ENCODE measurements at regions not wholly inside any gene's neighbourhood (a gene's known extent, or its start where the extent isn't known, plus 50 kb on each side); places are given as distances from the start of the nearest gene placed in this dataset.

DNA sequence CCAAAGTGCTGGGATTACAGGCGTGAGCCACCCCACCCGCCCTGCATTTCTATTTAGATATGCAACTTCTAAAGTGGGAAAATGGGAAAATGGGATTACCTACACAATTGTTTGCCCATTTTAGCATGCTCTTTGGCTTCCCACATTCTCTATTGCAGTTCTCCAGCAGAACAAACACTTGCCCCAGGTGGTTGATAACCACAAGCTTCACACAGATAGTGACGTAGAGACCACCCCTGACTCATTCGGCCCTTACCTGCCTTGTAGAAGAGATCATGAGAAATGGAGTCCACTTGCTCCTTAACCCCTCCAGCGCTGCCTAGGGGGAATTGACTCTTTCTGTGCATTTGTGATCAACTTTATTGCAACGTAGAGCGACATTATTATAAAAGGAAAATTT is 83.2 kb upstream of the RAP2B start:
- no peak for FAIRE-seq

DNA sequence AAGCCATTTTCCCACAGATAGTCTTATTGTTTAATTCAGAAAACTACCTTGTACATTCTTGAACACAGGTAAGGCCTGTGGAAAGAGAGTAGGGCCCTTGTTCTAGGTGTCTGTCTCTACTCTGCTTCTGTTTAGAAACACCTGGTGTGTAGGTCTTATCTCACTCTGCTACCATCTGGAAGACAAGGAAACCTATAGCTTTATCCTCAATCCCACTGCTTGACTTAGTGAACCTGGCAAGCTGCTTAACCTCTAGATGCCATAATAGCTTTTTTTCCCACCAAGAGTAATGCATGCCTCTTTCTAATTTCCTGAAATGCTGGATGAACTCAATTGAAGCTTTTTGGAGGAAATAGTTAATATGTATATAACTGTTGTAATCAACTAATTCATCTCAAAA is 82.6 kb upstream of the RAP2B start:
- no peak for FAIRE-seq

DNA sequence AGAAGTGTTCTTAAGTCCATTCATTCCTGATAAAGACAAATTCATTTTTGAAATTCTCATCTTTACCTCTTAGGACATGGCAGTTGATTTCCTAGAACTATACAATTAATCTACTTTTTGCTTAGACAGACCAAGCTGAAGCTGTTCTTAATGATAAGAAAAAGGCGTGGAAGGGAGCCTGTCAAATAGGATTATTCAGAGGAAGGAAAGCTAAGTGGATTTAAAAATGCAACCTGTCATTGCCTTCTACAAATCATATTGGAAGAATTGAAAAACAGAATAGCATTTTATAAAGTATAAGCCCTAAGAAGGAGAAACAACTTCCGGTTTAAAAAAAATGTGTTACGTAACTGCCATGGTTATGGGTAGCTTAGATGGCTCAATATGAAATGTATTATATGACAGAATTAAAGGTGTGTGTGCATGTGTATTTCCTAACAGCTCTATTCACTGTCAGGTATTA is 81.2 kb upstream of the RAP2B start:
- no peak for FAIRE-seq

DNA sequence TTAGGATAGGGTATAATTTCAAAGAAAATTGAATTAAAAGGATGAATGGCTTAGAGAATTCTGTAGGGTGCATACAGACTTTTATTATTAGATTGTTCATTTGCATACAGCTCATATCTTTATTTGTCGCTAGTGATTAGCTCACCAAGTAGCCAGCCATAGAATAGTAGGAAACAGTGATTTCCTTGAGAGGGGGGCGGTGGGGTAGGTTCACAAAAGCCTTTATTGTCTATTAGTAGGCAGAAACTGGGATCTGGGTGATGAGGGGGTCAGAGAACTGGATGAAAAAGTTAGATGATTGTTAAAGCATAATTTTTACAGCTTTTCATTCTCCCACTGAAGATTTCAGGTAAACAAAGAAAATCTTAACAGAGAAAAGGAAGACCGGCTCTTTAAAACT is 77.6 kb upstream of the RAP2B start:
- FAIRE-seq, result no peak

DNA sequence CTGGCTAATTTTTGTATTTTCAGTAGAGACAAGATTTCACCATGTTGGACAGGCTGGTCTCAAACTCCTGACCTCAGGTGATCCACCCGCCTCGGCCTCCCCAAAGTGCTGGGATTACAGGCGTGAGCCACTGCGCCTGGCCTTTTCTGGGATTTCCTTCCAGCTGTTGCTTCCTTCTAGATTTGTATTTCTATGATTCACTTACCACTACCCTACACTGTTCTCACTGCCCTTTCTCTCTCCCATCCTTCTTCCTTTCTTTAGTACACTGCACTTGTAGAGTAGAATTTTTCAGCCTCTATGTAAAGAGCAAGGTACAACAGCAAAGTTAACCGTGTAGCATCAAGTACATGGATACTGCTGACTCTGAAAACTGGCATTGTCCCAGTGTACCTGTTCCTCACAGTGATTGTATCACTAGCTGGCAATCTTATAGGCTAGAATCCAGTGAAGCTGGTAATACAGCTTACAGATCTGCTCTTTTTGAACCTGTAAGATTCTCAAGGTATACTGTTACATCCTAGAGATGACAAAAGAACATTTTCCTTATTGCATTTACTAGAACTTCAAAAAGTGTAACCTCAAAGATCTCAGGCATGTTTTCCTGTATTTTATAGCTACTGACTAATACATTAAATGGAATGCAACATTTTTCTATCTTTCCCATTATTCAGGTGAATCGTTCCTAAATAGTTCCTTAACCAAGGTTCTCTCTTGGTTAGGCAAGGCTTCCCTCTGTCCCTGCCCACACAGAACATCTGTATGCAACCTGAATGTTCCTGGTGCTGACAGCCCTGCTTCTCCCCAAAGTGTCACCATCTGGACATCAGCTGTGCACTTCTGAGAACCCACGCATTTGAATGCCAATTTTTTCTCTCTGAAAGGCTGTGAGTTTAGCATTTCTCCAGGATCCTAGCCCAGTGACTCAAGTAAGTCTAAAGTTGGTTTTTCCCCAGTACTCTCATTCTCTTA is 74.1 kb upstream of the RAP2B start:
- FAIRE-seq, result no peak

DNA sequence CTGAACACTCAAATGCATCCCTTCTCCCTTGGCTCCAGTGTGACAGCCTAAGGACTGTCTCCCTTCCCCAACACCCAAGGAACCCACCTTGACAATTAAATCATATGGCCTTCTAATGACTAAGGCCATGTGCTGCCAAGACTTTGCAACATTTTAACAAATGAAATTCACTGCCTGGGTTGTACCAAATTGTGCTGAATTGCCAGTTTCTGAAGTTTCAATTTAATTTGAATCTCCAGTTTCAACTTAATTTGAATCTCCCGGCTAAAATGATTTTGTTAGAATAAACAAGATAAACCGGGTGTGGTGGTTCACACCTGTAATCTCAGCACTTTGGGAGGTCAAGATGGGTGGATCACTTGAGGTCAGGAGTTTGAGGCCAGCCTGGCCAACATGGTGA is 72.4 kb upstream of the RAP2B start:
- FAIRE-seq, result no peak

DNA sequence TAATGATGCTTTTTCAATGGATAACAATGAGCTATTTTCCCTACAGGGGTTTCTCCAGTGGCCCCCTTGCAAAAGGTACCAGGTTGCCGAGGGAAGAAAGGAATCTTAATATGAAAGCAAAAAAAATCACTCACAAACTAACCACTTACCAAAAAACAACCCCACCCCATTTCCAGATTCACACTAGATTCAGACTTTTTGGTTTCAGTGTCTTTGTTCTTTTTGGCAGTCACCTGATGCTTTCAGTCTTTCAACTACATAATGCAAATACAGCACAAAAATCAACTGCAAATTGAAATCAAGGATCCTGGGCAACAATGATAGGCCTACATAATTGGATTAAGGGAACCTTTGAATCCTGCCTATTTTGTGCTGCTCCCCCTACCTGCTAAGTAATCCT is 71.1 kb upstream of the RAP2B start:
- no peak for FAIRE-seq

DNA sequence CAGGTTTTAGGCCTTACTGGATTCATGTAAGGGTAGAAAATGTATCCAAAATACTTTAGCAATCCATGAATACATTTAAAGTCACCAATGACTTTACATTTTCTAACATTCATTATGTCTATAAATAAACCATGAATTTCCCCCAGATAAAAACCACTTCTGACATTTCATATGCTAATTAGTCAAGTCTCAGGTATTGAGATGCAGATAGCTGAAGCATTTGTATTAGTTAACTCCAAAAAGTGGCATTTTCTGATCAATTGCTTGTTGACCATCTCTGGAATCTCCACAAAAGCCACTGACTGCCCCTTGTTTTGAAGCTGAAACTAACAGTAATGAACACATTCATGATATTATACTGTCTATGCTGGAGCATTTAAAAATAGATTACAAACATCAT is 68.4 kb upstream of the RAP2B start:
- FAIRE-seq, result no peak

DNA sequence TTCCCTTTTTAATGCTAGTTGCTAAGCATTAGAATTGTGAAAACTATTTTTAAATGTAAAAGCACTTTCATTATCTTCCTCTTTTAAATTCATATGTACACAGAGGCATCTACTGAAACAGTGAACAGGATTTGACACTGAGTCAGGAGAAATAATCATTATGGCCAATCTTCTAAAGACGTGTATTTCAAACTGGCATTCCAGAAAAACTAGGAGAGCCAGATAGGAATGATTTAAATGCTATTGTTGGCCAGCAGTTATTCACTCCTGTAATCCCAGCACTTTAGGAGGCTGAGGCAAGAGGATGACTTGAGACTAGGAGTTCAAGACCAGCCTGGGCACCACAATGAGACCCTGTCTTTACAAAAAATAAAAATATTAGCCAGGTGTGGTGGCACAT is 67.6 kb upstream of the RAP2B start:
- no peak for FAIRE-seq

DNA sequence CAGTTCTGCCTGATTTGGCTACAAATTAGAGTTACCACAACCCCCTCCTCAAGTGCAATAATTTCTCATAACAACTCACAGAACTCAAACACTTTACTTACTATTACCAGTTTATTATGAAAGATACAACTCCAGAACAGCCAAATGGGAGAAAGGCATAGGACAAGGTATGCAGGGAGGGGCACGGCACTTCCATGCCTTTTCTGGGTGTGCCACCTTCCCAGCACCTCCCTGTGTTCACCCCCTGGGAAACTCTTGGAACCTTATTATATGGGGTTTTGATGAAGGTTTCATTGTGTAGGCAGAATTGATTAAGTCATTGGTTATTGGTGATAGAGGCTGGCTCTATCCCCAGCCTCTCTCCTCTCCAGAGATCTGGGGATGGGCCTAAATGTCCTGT is 66.6 kb upstream of the RAP2B start:
- no peak for FAIRE-seq

DNA sequence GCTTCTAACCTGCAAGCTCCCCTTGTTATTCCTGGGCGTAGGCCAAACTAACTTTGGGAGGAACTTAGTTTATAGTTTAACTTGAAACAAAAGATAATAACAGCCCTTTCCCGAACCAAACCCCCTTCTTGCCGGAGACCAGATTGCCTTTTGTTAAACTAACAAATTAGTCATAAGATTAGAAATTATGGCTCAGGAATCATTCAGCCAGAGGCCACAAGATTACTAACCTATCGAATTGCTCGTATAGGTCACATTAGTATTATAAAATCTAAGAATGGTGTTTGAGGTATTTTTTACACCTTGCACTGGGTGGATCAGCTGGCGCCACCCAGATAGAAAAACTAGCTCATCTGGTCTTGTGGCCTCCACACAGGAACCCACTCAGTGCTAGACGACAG is 65.3 kb upstream of the RAP2B start:
- FAIRE-seq, result no peak

DNA sequence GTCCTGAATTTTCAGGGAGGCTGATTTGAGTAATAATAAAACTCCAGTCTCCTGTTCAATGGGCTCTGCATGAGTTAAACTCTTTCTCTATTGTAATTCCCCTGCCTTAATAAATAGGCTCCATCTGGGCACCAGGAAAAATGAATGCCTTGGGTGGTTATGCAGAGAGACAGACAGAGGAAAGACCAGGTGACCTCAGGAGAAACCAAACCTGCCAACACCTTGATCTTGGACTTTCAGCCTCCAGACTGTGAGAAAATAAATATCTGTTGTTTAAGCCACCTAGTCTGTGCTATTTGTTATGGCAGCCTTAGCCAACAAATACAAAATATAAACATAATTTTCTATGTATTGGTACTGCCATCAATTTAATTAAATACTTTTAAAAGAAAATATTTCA is 64.8 kb upstream of the RAP2B start:
- no peak for FAIRE-seq

DNA sequence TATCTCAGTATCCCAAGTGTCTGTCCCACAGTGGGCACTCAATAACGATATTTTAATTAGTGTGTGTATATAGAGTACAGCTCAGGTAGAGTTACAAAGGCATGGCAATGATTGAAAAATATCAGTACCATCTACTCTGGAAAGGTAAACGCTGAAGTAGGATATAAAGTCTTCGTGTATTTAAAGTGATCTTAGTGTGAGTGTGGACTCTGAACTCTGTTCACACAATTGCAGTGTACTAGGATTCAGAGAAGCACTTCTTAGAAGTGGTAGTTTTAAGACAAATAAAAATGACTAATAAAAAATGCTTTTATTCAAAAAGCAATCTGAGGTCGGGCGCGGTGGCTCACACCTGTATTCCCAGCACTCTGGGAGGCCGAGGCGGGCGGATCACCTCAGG is 62.9 kb upstream of the RAP2B start:
- FAIRE-seq, result no peak

DNA sequence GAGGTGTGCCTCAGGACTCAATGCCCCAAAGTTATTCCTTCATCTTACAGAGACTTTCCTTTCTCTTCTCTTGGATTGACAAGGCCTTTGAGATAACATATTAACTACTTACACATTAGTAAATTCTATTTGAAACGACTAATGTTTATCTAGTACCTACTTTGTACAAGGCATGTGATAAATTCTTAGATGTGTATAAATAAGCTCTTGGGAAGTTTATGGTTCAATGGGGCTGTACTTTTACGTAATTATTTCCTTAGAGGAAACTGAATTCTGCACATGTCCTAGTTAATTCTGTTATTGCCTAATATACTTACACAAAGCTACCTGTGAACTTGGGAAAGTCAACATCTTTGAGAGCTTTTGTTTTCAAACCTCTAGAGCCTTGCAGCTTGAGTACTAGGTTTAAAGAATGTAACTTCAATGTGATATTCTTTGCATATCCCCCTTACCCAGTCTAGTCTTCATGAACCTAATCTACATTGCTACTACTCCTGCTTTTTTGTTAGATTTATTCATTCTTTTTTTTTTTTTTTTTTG is 58.5 kb upstream of the RAP2B start:
- no peak for FAIRE-seq

DNA sequence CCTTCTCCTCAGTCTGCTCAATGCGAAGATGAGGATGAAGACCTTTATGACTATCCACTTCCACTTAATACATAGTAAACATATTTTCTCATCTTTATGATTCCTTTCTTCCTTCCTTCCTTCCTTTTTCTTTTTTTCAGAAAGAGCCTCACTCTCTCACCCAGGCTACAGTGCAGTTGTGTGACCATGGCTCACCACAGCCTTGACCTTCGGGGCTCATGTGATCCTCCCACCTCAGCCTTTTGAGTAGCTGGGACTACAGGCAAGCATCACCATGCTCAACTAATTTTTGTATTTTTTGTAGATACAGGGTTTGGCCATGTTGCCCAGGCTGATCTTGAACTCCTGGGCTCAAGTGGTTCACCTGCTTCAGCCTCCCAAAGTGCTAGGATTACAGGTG is 52.0 kb upstream of the RAP2B start:
- no peak for FAIRE-seq

DNA sequence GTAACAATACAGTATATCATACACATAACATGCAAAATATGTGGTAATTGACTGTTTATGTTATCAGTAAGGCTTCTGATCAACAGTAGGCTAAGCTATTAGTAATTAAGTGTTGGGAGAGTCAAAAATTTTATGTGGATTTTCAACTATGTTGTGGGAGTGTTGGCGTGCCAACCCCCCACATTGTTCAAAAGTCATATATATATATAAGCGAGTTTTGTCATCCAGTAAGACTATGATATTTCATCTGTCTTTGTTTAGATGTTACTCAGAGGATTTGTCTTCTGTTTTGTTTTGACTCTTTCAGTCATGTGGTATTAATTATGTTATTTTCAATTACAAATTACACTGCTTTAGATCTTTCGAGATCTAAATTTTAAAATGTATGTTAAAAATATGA is 51.0 kb upstream of the RAP2B start:
- FAIRE-seq, result no peak
